HL-60/S4 treated with phorbol 12-myristate 13-acetate at 8.2 ng/mL for 4 days and 3 days (cell line): ENCODE measurements at regions not wholly inside any gene's neighbourhood (a gene's known extent, or its start where the extent isn't known, plus 50 kb on each side); places are given as distances from the start of the nearest gene placed in this dataset.

Experiments used
- in situ Hi-C: fragments of 300-500 bp; cut with MboI; formaldehyde crosslinking; loops from 2 replicates; pipeline ENCODE4 v1.15.0; 2022; ENCODE audit warnings: low sequenced_read_pairs

GRCh38 chr12:75974323-75975187, 57.0 kb downstream of the PHLDA1 start:
- in situ Hi-C loops = no loop called here

GRCh38 chr12:75971253-75971652, 60.3 kb downstream of the PHLDA1 start:
- in situ Hi-C loops = no loop called here

- in situ Hi-C loops = no loop called here
These were observed 61.3 kb downstream of the PHLDA1 start for GRCh38 chr12:75970310-75970709.

GRCh38 chr12:75969768-75970167, 61.8 kb downstream of the PHLDA1 start:
- in situ Hi-C loops = no loop called here

GRCh38 chr12:75965661-75966060, 65.9 kb downstream of the PHLDA1 start:
- in situ Hi-C loops = no loop called here

GRCh38 chr12:75964150-75964549, 67.4 kb downstream of the PHLDA1 start:
- in situ Hi-C loops = no loop called here

- in situ Hi-C loops = no loop called here
These were observed 69.7 kb downstream of the PHLDA1 start for GRCh38 chr12:75961878-75962277.

GRCh38 chr12:75960954-75961661, 70.5 kb downstream of the PHLDA1 start:
- in situ Hi-C loops = no loop called here

GRCh38 chr12:75960086-75960910, 71.3 kb downstream of the PHLDA1 start:
- in situ Hi-C loops = no loop called here

- in situ Hi-C loops = no loop called here
These were observed 72.1 kb downstream of the PHLDA1 start for GRCh38 chr12:75959506-75959905.

- in situ Hi-C loops = no loop called here
These were observed 72.5 kb downstream of the PHLDA1 start for GRCh38 chr12:75959060-75959459.

GRCh38 chr12:75955251-75955650, 76.3 kb downstream of the PHLDA1 start:
- in situ Hi-C loops = no loop called here

- in situ Hi-C loops = no loop called here
These were observed 76.8 kb downstream of the PHLDA1 start for GRCh38 chr12:75954749-75955148.

- in situ Hi-C loops = no loop called here
These were observed 77.5 kb downstream of the PHLDA1 start for GRCh38 chr12:75954041-75954440.

GRCh38 chr12:75953312-75953906, 78.2 kb downstream of the PHLDA1 start:
- in situ Hi-C loops = no loop called here

GRCh38 chr12:75951399-75952278, 79.9 kb downstream of the PHLDA1 start:
- in situ Hi-C loops = no loop called here

- in situ Hi-C loops = no loop called here
These were observed 84.3 kb downstream of the PHLDA1 start for GRCh38 chr12:75947156-75947723.

- in situ Hi-C loops = no loop called here
These were observed 86.0 kb downstream of the PHLDA1 start for GRCh38 chr12:75945581-75945980.

- in situ Hi-C loops = no loop called here
These were observed 86.6 kb downstream of the PHLDA1 start for GRCh38 chr12:75944905-75945432.
